Esophagus (tissue), 2 donors: ENCODE measurements at regions not wholly inside any gene's neighbourhood (a gene's known extent, or its start where the extent isn't known, plus 50 kb on each side); places are given as distances from the start of the nearest gene placed in this dataset.

ENCODE experiments used
- H3K27ac ChIP-seq, 2 donors: one replicate each; pipeline ENCODE4 v1.5.1; 2013; ENCODE audit warnings: low read depth in 2 of 2, mild to moderate bottlenecking in 2 of 2, inconsistent platforms in 1 of 2, low read length in 1 of 2, moderate library complexity in 1 of 2
- H3K27me3 ChIP-seq, 2 donors: one replicate each; pipeline ENCODE4 v1.6.1; 2013; ENCODE audit warnings: low read length in 2 of 2, control low read depth in 1 of 2, mild to moderate bottlenecking in 1 of 2; ENCODE audit not compliant: insufficient read depth in 2 of 2, control insufficient read depth in 1 of 2
- H3K36me3 ChIP-seq, 2 donors: one replicate each; pipeline ENCODE4 v1.6.1; 2013; ENCODE audit warnings: low read length in 1 of 2; ENCODE audit not compliant: control insufficient read depth in 2 of 2, insufficient read depth in 2 of 2
- H3K4me1 ChIP-seq, 2 donors: one replicate each; pipeline ENCODE4 v1.6.1; 2013; ENCODE audit warnings: low read length in 1 of 2; ENCODE audit not compliant: control insufficient read depth in 2 of 2, insufficient read depth in 2 of 2
- H3K4me3 ChIP-seq, 2 donors: one replicate each; pipeline ENCODE4 v1.5.1; 2013; ENCODE audit warnings: low read length in 2 of 2, mild to moderate bottlenecking in 2 of 2, low read depth in 1 of 2, moderate library complexity in 1 of 2
- H3K9me3 ChIP-seq, 2 donors: one replicate each; pipeline ENCODE4 v1.6.1; 2013; ENCODE audit warnings: mild to moderate bottlenecking in 2 of 2, low read depth in 1 of 2, low read length in 1 of 2, moderate library complexity in 1 of 2; ENCODE audit not compliant: control insufficient read depth in 2 of 2, insufficient read depth in 1 of 2
- WGBS, 2 donors: extraction: QIAGEN DNeasy Blood & Tissue Kit; methylation state at CpG; one replicate each; pipeline ENCODE4 v1.1.7; 2013; 5-methylcytosine and 5-hydroxymethylcytosine counted together
- donor health status: healthy with polysubstance abuse.
- donor health status: Bipolar disorder and iron deficiency.

- peaks cover 0 to 3% of the 10 kb centered on the region in 2 donors for H3K9me3 ChIP-seq
- no peaks in the 10 kb centered on the region for H3K36me3 ChIP-seq
- H3K27ac ChIP-seq: no peak overlapping the region
- WGBS, 2 donors: 72 to 87% methylated on average over 3 of the region's 3 CpGs
- no peaks in the 10 kb centered on the region for H3K4me1 ChIP-seq
- H3K4me3 ChIP-seq: no peak overlapping the region
- H3K27me3 ChIP-seq: no peaks in the 10 kb centered on the region
Observed at GRCh38 chr14:87450193-87450592, 542.8 kb downstream of the GALC start.

GRCh38 chr14:87449016-87449415 lies 544.0 kb downstream of the GALC start:
- Histone ChIP-seq H3K9me3 (peaks cover 0 to 3% of the 10 kb centered on the region in 2 donors), H3K4me1 (no peaks in the 10 kb centered on the region), H3K27ac (no peak overlapping the region), H3K27me3 (no peaks in the 10 kb centered on the region), H3K36me3 (no peaks in the 10 kb centered on the region), H3K4me3 (no peak overlapping the region)

GRCh38 chr14:87443787-87444186 lies 549.2 kb downstream of the GALC start:
- no peaks in the 10 kb centered on the region for H3K36me3 ChIP-seq
- no peaks in the 10 kb centered on the region for H3K27me3 ChIP-seq
- no peaks in the 10 kb centered on the region for H3K4me1 ChIP-seq
- no peak overlapping the region for H3K27ac ChIP-seq
- no peak overlapping the region for H3K4me3 ChIP-seq
- H3K9me3 ChIP-seq: no peaks in the 10 kb centered on the region

- Histone ChIP-seq H3K27me3 (no peaks in the 10 kb centered on the region), H3K4me3 (no peak overlapping the region), H3K36me3 (no peaks in the 10 kb centered on the region), H3K9me3 (no peaks in the 10 kb centered on the region), H3K27ac (no peak overlapping the region), H3K4me1 (no peaks in the 10 kb centered on the region)
- 83 to 91% methylated on average over 1 of the region's 1 CpG for WGBS, 2 donors
Observed at GRCh38 chr14:87443039-87443438, 549.9 kb downstream of the GALC start.

GRCh38 chr14:87437158-87437557 lies 555.8 kb downstream of the GALC start:
- WGBS, 2 donors: 61 to 64% methylated on average over 2 of the region's 2 CpGs

GRCh38 chr14:87434680-87435079 lies 558.3 kb downstream of the GALC start:
- H3K9me3 ChIP-seq: no peaks in the 10 kb centered on the region
- H3K4me1 ChIP-seq: no peaks in the 10 kb centered on the region
- no peak overlapping the region for H3K27ac ChIP-seq
- H3K4me3 ChIP-seq: no peak overlapping the region
- H3K27me3 ChIP-seq: no peaks in the 10 kb centered on the region
- 48% methylated on average over 1 of the region's 1 CpG for WGBS, 2 donors
- no peaks in the 10 kb centered on the region for H3K36me3 ChIP-seq

More at GRCh38 chr14:87437158-87437557, 555.8 kb downstream of the GALC start:
- no peak overlapping the region for H3K27ac ChIP-seq
- no peaks in the 10 kb centered on the region for H3K4me1 ChIP-seq
- no peaks in the 10 kb centered on the region for H3K9me3 ChIP-seq
- no peaks in the 10 kb centered on the region for H3K27me3 ChIP-seq
- H3K4me3 ChIP-seq: no peak overlapping the region
- H3K36me3 ChIP-seq: no peaks in the 10 kb centered on the region

GRCh38 chr14:87434011-87434410 lies 559.0 kb downstream of the GALC start:
- no peaks in the 10 kb centered on the region for H3K27me3 ChIP-seq
- no peak overlapping the region for H3K27ac ChIP-seq
- no peak overlapping the region for H3K4me3 ChIP-seq
- WGBS, 2 donors: 77 to 78% methylated on average over 1 of the region's 1 CpG
- H3K9me3 ChIP-seq: no peaks in the 10 kb centered on the region
- H3K36me3 ChIP-seq: no peaks in the 10 kb centered on the region
- H3K4me1 ChIP-seq: no peaks in the 10 kb centered on the region

GRCh38 chr14:87432698-87433097 lies 560.3 kb downstream of the GALC start:
- Histone ChIP-seq H3K27me3 (no peaks in the 10 kb centered on the region), H3K4me1 (no peaks in the 10 kb centered on the region), H3K27ac (no peak overlapping the region), H3K4me3 (no peak overlapping the region), H3K9me3 (no peaks in the 10 kb centered on the region), H3K36me3 (no peaks in the 10 kb centered on the region)
- WGBS, 2 donors: 94% methylated on average over 6 of the region's 6 CpGs

- H3K27ac ChIP-seq: no peak overlapping the region
- no peaks in the 10 kb centered on the region for H3K27me3 ChIP-seq
- no peaks in the 10 kb centered on the region for H3K4me1 ChIP-seq
- H3K9me3 ChIP-seq: no peaks in the 10 kb centered on the region
- H3K36me3 ChIP-seq: no peaks in the 10 kb centered on the region
- H3K4me3 ChIP-seq: no peak overlapping the region
Observed at GRCh38 chr14:87430810-87431209, 562.2 kb downstream of the GALC start.

GRCh38 chr14:87430214-87430613 lies 562.8 kb downstream of the GALC start:
- Histone ChIP-seq H3K4me3 (no peak overlapping the region), H3K4me1 (no peaks in the 10 kb centered on the region), H3K36me3 (no peaks in the 10 kb centered on the region), H3K9me3 (no peaks in the 10 kb centered on the region), H3K27ac (no peak overlapping the region), H3K27me3 (no peaks in the 10 kb centered on the region)
- 44 to 48% methylated on average over 7 of the region's 7 CpGs for WGBS, 2 donors
